ENCODE measurements at regions not wholly inside any gene's neighbourhood (a gene's known extent, or its start where the extent isn't known, plus 50 kb on each side); places are given as distances from the start of the nearest gene placed in this dataset.

- peak; percentile 48 for DNase-seq (ENCODE audit: low read depth)
Observed at GRCh38 chr2:176729706-176730569, 460.7 kb downstream of the MTX2 start.

- DNase-seq (ENCODE audit: low read depth) = no peak
Observed at GRCh38 chr2:176732780-176733179, 463.5 kb downstream of the MTX2 start.

- no peak for DNase-seq (ENCODE audit: low read depth)
Observed at GRCh38 chr2:176733698-176734430, 464.6 kb downstream of the MTX2 start.

- DNase-seq (ENCODE audit: low read depth) = no peak
Observed at GRCh38 chr2:176734868-176735267, 465.6 kb downstream of the MTX2 start.

- DNase-seq (ENCODE audit: low read depth) = no peak
Observed at GRCh38 chr2:176742271-176742670, 470.3 kb upstream of the HNRNPA3 start.

- no peak for DNase-seq (ENCODE audit: low read depth)
Observed at GRCh38 chr2:176743671-176744070, 468.9 kb upstream of the HNRNPA3 start.

- no peak for DNase-seq (ENCODE audit: low read depth)
Observed at GRCh38 chr2:176744146-176744545, 468.4 kb upstream of the HNRNPA3 start.

- no peak for DNase-seq (ENCODE audit: low read depth)
Observed at GRCh38 chr2:176745543-176746200, 466.9 kb upstream of the HNRNPA3 start.

GRCh38 chr2:176746411-176746810 lies 466.2 kb upstream of the HNRNPA3 start:
- peak; percentile 20 for DNase-seq (ENCODE audit: low read depth)

GRCh38 chr2:176747506-176747905 lies 465.1 kb upstream of the HNRNPA3 start:
- DNase-seq (ENCODE audit: low read depth) = peak; percentile 58

GRCh38 chr2:176747928-176748327 lies 464.7 kb upstream of the HNRNPA3 start:
- peak; percentile 24 for DNase-seq (ENCODE audit: low read depth)

GRCh38 chr2:176748662-176749061 lies 463.9 kb upstream of the HNRNPA3 start:
- no peak for DNase-seq (ENCODE audit: low read depth)

GRCh38 chr2:176751314-176752227 lies 461.0 kb upstream of the HNRNPA3 start:
- DNase-seq (ENCODE audit: low read depth) = no peak

- DNase-seq (ENCODE audit: low read depth) = no peak
Observed at GRCh38 chr2:176752295-176752694, 460.3 kb upstream of the HNRNPA3 start.

GRCh38 chr2:176753205-176753604 lies 459.4 kb upstream of the HNRNPA3 start:
- no peak for DNase-seq (ENCODE audit: low read depth)

GRCh38 chr2:176753752-176754474 lies 458.7 kb upstream of the HNRNPA3 start:
- no peak for DNase-seq (ENCODE audit: low read depth)

GRCh38 chr2:176755537-176756135 lies 457.0 kb upstream of the HNRNPA3 start:
- DNase-seq (ENCODE audit: low read depth) = no peak

- no peak for DNase-seq (ENCODE audit: low read depth)
Observed at GRCh38 chr2:176758426-176758825, 454.2 kb upstream of the HNRNPA3 start.

GRCh38 chr2:176760439-176760838 lies 452.2 kb upstream of the HNRNPA3 start:
- no peak for DNase-seq (ENCODE audit: low read depth)

GRCh38 chr2:176763130-176763529 lies 449.5 kb upstream of the HNRNPA3 start:
- no peak for DNase-seq (ENCODE audit: low read depth)
